ENCODE measurements at regions not wholly inside any gene's neighbourhood (a gene's known extent, or its start where the extent isn't known, plus 50 kb on each side); places are given as distances from the start of the nearest gene placed in this dataset.

- no peak for TF ChIP-seq POLR2AphosphoS5 (IDR thresholded peaks at IDR 0.05; ENCODE audit: low read depth, low read length)
- no peak for TF ChIP-seq POLR2A (IDR thresholded peaks at IDR 0.05; ENCODE audit: low read depth, low read length)
- no peak for TF ChIP-seq TAF1 (IDR thresholded peaks at IDR 0.05; ENCODE audit: low read depth, low read length)
- no peak for TF ChIP-seq SPI1 (IDR thresholded peaks at IDR 0.05; ENCODE audit: low read depth, low read length)
- no peak for TF ChIP-seq PAX5 (IDR thresholded peaks at IDR 0.05; ENCODE audit: insufficient read depth, low read length, severe bottlenecking)
- no peak for TF ChIP-seq POU2F2 (IDR thresholded peaks at IDR 0.05; ENCODE audit: low read depth, low read length)
Observed at GRCh38 chr10:61108915-61109314, 164.9 kb upstream of the RHOBTB1 start.
